ENCODE measurements at regions not wholly inside any gene's neighbourhood (a gene's known extent, or its start where the extent isn't known, plus 50 kb on each side); places are given as distances from the start of the nearest gene placed in this dataset.
A peak's percentile ranks its signal among the peaks of the same experiment; 100 is the strongest.
"Not testable (repeated sequence)": the region's sequence is repeated elsewhere in the genome, so short reads cannot be mapped to it uniquely, and the experiment has no call there.

DNA sequence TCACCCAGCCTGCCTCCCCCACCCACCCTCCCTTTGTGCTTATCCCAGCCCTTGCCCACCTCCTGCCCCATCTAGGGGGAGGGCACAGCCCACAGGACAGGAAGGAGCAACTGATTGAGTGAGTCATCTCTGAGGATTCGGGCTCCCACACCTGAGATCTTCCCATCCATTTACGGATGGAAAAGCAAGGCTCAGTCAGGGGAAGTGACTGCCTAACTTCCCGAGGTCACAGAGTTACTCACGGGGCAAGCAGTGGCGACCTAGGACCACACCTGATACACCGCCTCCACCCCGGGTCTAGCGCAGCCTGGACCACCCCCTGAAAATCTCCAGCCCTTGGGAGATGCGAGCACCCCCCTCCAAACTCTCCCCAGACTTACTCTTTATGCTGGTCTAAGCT is 131.7 kb downstream of the TNFRSF13B start:
- not testable (repeated sequence) for DNase-seq

DNA sequence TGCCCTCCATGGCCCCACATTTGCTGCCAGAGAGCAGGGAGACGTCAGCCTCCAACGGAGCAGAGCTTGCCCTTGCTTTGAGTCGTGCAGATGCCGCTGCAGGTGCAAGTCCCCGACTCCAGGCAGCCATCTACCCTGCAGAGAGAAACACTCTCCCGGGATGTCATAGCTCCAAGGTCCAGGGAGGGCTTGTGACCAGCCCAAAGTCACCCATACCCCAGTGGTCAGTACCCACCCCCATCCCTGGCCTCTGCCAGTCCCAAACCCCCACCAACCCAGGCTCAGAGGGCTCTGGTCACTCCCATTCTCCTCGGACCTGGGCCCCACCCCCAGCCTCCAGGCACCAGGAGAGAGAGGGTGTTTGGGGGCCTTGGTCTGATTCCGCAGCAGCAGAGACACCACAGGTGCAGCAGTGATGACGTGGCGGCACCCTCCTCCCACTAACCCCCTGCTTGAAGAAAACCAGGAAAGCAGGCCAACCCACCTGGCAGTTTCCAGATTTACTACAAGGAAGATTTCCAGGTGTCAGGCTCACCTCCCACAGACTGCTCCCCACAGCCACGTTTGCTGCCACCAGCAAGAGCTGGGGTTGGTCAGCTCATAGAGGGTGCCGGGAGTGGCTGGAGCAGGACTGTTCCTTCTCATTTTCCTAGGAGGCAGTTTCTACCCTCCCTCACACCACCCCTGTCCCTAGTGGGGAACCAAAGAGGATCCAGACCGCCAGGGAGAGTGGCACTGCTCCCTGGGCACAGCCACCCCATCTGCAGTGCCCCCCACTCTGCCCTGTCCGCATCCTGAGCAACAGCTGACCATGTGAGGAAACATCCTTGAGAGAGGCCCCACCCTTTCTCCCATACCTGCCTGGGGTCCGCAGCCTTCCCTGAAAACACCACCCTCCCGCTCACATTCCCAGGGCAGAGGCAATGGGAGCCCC is 132.4 kb downstream of the TNFRSF13B start:
- not testable (repeated sequence) for DNase-seq

DNA sequence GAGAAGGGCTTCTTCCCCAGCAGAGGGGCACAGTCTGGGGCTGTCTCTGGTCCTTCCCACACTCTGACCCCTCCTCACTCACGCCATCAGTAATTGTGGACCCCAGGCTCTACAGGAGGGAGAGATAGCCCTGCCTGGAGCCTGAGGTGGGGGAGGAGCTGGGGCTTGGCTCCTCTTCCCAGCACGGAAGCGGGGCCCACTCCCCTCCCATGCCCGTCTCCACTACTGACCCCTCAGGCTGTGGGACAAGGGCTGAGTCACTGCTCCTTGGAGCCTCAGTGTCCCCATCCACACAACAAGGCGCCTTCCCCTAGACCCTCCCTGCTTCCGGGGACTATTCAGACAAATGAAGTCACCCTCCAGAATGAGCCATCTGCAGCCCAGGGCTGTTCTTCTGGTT is 133.1 kb downstream of the TNFRSF13B start:
- DNase-seq, result not testable (repeated sequence)

DNA sequence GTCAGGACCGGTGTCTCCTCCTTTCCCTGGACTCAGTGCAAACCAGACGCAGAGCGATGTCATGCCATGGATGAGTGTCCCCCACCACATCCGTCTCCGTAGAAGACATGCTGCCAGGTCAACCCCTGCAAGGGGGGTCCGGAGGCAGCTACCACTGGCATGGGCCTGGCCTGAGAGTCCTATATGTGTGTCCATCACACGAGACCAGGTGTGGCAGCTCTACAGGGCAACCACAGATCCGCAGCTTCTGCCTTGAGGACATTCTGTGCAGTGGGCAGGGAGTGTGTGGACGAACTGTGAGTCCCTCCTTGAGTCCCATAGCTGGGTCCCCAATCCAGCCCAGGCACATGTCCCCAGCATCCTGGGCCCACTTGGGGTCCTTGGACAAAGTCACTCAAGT is 133.6 kb downstream of the TNFRSF13B start:
- DNase-seq, result not testable (repeated sequence)

DNA sequence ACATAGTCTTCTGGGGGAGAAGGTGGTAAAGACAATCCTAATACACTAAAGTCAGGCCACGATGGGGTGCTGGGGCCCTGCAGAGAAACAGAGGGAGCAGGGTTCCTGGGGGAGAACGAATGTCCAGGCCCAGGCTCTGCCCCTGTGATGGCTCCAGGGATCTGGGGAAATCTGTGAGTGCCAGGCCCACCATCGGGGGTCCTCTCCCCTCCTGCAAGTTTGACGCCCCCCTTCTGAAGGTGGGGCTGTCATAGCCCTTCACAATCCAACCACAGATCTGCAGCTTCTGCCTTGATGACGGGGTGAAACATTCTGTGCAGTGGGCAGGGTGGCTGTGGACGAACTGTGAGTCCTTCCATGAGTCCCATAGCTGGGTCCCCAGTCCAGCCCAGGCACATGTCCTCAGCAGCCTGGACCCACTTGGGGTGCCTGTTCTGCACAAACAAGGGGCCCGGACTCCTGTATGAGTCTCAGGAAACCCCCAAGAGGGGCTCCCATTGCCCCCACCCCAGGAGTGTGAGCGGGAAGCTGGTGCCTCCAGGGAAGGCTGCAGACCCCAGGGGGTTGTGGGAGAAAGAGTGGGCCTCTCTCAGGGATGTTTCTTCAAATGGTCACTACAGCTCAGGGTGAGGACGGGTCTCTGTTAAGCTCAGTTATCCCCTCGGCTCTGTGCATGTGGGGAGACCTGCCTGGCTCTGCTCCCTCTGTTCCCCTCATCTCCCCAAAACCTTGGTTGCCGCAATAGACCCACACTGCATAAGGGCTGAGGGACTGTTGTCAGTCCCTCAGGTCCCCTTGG is 134.3 kb downstream of the TNFRSF13B start:
- DNase-seq, result not testable (repeated sequence)

DNA sequence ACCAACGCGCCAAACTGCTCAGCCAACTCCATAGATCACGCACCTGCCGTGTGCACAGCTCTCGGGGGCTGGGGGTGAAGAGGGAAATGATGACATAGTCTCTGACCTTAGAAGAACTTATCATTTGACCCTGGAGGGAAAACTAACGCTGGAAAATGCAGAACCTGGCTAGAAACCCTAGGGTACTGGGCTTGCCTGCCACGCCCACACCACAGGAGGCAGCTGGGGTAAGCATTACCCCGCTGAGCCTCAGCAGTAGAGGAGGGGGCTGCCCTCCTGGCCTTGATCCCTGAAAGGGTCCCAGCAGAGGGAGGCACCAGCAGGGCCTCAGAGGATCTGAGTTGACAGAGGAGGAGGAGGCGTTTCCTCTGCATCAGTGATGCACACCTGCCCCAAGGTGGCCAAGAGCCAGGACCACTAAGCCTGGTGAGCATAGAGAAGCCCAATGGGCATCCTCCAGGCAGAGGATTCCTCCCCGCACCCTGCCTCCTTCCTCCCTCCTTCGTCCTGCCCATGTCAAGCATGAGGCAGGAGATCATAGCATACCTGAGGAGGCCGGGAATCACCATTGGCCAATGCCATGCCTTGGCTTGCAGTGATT is 135.5 kb downstream of the TNFRSF13B start:
- DNase-seq, result peak; percentile 6

DNA sequence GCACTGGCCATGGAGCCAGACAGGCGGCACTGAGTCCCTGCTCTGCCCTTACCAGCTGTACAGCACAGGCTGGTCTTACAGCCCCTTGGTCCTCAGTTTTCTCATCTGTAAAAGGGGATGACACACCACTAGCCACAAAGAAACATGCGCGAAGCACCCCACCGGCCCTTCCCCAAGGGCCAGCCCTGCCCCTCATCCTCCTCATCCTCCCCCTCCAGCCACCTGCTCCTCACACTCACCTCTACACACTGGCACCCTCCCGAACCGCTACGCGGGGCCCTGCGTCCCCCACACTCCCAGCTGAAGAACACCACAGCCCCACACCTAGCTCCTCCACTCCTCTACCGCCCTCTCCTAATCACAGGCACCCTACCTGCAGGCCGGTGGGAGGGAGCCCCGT is 138.4 kb downstream of the TNFRSF13B start:
- DNase-seq, result not testable (repeated sequence)

DNA sequence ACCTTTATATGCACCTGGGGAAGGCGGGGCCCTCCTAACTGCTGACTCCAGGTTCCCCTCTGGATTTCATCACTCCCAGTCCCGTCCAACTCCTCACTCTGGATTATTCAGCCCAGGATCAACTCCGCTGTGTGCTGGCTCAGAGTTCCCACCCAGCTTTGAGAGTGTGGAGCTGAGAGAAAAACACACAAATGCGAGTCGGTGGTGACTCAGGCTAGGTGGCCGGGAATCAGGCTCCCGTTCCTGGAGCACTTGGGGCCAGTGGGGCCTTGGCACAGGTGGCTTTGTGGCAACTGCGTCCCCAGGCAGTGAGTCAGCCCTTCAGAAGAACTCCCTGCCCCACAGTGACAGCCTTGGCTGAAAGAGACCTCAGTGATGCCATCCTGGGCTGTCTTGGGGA is 139.1 kb downstream of the TNFRSF13B start:
- not testable (repeated sequence) for DNase-seq

DNA sequence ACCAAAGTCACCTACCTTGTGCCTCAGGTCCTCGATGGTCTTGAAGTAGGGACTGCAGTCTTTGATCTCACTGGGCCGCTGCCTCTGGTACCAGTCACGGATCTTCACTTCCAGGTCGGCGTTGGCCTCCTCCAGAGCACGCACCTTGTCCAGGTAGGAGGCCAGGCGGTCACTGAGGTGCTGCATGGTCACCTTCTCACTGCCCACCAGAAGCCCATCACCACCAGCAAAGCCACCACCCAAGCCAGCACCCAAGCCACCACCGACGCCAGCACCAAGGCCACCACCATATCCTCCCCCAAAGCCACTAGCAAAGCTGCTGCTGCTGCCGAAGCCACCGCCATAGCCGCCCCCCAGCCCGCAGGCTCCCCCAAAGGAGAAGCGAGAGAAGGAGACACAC is 139.7 kb downstream of the TNFRSF13B start:
- DNase-seq, result not testable (repeated sequence)

DNA sequence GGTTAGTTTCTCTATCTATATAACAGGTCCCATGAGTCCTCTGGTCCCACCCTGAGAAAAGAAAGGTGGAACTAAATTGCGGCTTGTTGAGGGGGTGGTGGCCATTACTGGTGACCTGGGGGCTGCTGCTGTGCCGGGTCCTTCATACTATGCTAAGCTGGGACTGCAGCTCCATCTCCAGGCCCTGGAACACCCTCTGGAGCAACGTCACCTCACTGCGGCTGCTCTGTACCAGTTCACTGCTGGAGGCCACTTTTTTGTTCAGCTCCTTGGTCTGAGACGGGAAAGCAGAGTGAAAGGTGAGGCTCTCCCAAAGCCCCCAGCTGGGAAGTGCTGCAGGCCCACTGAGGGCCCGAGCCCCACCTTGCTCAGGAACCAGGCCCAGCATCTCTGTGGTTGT is 140.7 kb downstream of the CCDC144A start:
- DNase-seq, result not testable (repeated sequence)

DNA sequence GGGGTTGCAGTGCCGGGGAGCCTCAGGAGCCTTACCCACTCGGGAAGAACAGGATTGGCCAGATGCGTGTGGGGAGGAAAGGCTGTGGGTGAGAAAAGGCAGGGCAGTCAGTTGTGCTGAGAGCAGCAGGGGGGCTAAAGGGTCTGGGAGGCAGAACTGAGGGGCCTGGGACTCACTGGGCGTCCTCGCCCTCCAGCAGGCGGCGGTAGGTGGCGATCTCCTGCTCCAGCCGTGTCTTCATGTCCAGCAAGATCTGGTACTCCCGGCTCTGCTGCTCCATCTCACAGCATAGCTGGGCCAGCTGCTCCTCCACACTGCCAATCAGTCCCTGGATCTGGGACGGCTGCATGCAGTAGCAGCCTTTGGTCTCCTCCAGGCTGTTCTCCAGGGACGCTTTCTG is 140.2 kb downstream of the CCDC144A start:
- DNase-seq, result not testable (repeated sequence)

All from GF-D8 (cell line).